ENCODE measurements at regions not wholly inside any gene's neighbourhood (a gene's known extent, or its start where the extent isn't known, plus 50 kb on each side); places are given as distances from the start of the nearest gene placed in this dataset.

GRCh38 chr11:105324156-105324555 is 184.6 kb upstream of the CARD18 start:
- DNase-seq: no peak

DNA sequence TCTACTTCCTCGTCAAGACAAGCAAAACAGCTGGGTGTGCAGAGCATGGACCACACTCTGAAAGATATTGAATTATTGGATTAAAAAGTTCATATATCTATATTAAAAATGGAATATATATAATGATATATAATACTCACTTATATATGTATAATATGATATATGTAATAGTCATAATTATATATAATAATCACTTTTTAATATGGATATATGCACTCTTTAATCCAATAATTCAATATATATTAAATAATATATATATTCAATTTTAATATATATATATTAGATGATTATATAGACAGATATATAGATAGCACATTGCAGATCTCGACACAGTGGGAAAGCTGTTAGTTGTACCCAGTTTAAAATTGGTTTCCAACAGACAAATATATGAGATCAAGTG is 182.1 kb upstream of the CARD18 start:
- DNase-seq: no peak

DNA sequence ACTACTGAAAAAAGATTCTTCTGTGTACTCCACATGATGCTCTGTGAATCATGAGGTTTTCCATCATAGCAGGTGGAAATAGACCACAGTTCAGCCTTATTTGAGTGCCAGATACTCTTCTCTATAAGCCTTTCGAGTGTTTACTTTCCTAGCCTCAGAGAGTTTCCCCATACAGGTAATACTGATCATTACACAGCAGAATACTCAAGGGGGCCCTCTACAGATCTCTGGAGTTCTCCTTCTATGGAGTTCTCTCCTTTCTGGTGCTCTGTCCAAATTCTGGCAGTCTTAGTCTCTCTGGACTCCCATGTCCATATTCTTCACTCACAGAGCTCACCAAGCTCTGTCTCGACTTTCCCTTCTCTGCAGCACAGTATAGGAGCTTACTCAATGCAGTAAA is 175.7 kb upstream of the CARD18 start:
- DNase-seq: no peak

GRCh38 chr11:105312266-105312665 is 172.7 kb upstream of the CARD18 start:
- no peak for DNase-seq

DNA sequence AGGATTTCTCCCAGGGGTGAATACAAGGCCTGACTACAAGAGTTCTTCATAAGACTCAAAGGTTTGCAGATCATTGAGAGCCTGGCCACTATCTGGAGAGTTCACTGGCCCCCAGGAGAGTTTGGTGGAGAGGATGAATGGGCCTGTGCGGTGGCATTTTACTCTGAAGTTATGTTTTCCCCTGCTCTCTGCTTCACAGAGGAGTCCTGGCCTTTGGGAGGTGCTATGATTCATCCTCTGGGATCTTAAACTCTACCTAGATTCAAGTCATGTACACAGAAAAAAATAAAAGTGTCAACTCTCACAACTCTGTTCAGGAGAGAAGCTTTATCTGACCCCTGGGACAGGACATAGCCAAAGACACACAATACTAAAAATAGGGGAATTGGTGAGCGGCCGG is 159.1 kb upstream of the CARD18 start:
- DNase-seq: no peak

DNA sequence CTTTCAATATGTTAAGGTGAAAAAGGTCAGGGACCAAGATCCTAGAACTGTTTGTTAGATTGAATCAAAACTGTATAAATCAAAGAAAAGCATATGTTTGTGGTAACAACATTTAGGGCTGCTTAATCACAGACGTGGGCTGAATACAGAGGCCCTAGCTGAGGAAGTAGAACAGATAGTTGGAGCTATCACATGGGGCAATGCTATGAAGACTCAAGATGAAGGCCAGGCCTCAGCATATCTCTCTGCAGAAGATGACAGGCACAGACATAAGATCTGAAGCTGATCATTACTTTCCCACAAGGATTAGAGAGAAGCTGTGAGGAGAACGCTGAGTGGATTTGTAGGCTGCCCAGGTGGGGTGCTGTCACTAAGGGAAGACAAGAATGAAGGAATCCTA is 158.6 kb upstream of the CARD18 start:
- DNase-seq: no peak

GRCh38 chr11:105297463-105297862 is 157.9 kb upstream of the CARD18 start:
- peak; percentile 40 for DNase-seq

- DNase-seq: no peak
Measured at GRCh38 chr11:105296806-105297205, 157.2 kb upstream of the CARD18 start.

DNA sequence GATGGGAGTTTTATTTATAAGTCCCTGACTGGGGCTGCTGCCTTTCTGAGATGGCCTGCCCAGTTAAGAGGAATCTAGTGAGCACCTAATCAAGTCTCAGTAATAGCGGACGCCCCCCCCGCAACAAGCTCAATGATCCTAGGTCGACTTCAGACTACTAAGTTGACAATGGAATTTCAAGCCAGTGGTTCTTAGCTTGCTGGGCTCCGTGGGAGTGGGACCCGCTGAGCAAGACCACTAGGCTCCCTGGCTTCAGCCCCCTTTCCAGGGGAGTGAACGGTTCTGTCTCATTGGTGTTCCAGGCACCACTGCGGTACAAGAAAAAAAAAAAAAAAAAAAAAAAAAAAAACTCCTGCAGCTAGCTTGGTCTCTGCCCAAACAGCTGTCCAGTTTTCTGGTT is 156.8 kb upstream of the CARD18 start:
- no peak for DNase-seq

DNA sequence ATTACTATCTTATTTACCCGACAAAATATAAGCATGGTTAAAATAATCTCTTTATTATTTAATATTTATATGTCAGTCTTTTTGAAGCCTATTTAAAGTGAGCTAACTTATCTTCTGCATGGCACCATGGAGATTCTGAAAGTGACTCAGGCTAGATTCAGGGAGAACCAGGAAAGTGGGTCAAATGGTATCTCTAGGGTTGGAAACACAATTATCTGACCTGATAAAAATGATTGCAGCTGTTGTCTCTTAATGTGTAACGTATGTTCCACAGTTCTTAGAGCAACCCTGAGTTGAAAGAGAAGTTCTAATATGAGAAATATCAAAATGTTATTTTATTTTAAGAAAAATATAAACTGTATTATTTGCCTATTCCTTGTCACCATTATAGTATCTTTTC is 143.1 kb upstream of the CARD18 start:
- no peak for DNase-seq

DNA sequence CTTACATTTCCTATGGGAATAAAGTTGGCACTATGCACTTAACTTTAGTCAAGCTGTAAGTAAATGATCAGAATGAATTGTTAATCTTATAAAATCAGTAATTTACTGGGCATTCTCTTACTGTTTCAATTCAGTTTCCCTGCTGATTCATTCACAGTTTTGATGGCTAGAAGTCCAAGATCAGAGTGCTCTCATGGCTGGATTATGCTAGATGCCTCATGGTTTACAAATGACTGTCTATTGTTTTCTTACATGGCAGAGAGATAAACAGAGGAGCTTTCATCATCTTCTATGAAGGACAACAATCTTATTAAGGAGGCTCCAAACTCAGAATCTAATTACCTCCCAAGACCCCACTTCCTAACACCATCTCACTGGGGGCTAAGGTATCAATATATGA is 135.1 kb upstream of the CARD18 start:
- DNase-seq: no peak

GRCh38 chr11:105273660-105274280 is 134.2 kb upstream of the CARD18 start:
- no peak for DNase-seq

DNA sequence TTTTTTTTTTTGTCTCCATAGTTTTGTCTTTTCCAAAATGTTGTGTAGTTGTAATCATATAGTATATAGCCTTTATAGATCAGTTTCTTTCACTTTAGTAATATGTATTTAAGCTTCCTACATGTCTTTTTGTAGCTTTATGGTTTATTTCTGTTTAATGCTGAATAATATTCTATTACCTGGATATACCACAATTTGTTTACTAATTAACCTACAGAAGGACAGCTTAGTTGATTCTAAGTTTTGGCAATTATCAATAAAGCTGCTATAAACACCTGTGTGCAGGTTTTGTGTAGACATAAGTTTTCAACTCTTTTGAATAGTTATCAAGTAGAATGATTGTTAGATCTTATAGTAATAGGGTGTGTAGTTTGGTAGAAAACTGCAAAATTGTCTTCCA is 130.3 kb upstream of the CARD18 start:
- no peak for DNase-seq

- DNase-seq: no peak
Measured at GRCh38 chr11:105268404-105269062, 129.0 kb upstream of the CARD18 start.

DNA sequence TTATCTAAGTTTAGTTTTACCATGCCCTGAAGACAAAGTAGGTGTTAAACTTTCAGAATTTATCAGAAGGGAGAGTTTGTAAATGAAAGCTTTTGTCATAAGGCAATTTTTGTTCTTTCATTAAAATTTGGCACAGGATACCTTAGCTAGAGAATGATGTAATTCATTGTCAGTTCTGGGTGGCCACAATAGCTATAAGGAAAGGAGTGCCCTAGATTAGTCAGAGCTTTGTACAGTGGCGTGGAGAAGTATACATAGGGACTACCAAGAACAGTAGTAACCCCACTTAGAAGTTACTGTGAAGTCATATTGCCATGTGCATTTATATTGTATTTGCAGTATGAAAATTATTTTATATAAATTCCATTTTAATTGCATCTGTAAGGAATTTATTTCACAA is 126.3 kb upstream of the CARD18 start:
- peak; percentile 67 for DNase-seq

GRCh38 chr11:105260976-105261375 is 121.4 kb upstream of the CARD18 start:
- DNase-seq: no peak

GRCh38 chr11:105245781-105246315 is 106.3 kb upstream of the CARD18 start:
- DNase-seq: no peak

DNA sequence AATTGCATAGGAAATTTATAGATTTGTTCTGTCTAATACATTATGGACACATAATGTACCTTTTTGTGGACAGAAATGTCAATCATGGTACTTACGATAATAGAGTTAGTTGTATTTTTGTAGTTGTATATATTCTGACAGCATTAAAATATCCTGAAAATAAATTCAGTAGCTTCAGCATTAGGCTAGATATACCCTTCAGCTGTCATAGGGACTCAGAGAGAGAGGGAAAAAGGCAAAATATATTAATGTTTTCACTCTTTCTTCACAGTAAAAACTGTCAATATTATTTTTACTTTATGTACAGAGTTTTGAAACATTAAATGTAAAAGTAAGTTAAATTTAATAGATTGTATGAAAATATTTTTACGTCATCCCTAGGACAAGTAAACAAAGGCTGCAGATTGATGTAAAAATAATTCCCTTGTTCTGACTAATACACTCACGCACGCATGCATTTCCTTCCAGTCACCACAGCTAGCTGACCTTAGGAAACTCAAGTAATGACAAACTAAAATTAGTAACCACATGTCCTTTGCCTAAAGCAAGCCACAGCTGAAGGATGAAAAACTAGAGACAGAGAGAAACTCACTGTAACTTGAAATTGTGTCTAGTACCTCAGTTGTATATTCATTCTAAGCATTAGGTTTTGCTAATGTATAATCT is 104.7 kb upstream of the CARD18 start:
- DNase-seq: peak; percentile 97

GRCh38 chr11:105241136-105241535 is 101.6 kb upstream of the CARD18 start:
- no peak for DNase-seq

DNA sequence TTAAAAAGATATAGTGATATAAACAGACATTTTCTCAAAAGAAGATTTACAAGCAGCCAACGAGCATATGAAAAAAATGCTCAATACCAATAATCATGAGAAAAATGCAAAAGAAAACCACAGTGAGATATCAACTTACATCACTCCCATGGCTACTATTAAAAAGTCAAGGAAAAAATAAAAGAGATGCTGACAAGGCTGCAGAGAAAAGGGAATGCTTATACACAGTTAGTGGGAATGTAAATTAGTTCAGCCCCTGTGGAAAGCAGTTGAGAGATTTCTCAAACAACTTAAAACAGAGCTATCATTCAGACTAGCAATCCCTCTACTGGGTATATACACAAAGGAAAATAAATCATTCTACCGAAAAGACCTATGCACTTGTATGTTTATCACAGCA is 97.1 kb upstream of the CARD18 start:
- DNase-seq: no peak

DNA sequence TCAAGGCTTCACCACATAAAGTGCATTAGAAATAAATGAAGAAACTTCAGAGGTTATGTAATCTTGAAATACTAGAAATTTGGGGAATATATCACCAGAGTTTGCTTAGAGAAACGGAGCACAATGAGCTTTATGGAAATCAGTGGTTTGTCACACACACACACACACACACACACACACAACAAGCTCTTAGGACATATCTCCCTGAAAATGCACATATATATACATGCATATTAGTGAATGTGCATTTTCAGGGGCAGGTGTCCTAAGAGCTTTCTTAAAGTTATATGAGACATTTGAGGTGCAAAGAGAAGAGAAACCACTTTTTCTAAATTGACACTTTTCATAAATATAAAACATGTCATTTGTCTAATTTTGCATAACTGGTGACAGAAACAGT is 93.7 kb upstream of the CARD18 start:
- no peak for DNase-seq

DNA sequence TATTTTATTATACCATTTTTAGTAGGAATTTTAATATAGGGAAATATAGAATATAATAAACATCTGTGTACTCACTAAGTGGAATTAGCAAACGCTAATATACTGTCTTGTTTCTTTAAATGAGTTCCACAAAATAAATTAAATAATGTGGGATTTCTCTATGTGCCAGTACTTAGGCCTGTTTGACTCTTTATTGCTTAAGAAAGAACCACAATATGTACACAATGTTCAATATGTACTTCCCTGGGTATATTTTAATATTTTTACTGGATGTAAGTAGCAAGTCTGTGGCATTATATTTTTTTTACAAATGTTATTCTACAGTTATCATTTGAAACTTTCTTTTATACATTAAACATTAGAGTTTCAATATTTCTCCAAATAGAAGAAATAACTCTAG is 92.5 kb upstream of the CARD18 start:
- DNase-seq: no peak

- peak; percentile 29 for DNase-seq
Measured at GRCh38 chr11:105230586-105230985, 91.0 kb upstream of the CARD18 start.

DNA sequence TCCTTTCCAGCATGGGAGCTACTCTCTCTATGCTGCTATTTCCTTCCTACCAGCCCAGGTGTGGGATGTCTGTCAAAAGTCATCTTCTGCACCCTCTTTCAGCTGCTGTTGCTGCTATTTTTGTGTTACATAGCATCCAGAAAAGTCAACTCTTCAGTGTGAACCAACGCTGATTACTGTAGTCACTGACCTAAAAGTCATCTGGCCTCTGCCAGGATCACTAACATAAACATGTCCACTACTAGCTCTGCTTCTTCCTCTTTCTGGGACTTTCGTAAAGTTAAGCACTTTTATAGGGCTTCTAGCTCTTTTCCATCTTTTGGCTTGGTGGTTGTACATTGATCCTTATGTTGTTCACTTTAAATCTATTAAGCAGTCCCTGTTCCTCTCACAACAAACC is 90.2 kb upstream of the CARD18 start:
- DNase-seq: no peak
